HL-60 (cell line): ENCODE measurements at regions not wholly inside any gene's neighbourhood (a gene's known extent, or its start where the extent isn't known, plus 50 kb on each side); places are given as distances from the start of the nearest gene placed in this dataset.

Experiments used
- CTCF ChIP-seq: IDR thresholded peaks from one replicate; pipeline ENCODE4 v1.5.1; 2011; ENCODE audit warnings: low read length, control low read depth, inconsistent platforms; ENCODE audit not compliant: insufficient read depth
- POLR2AphosphoS5 ChIP-seq: IDR thresholded peaks from 2 replicates; pipeline ENCODE4 v1.6.1; 2012; ENCODE audit warnings: low read depth
- REST ChIP-seq: IDR thresholded peaks from 2 replicates; pipeline ENCODE4 v1.6.1; 2012; ENCODE audit warnings: low read depth; ENCODE audit not compliant: insufficient replicate concordance
- SPI1 ChIP-seq: IDR thresholded peaks from 2 replicates; pipeline ENCODE4 v1.6.1; 2012; ENCODE audit warnings: low read depth, mild to moderate bottlenecking, borderline replicate concordance

GRCh38 chr10:29730458-29730857 lies 95.7 kb upstream of the SVIL start:
- TF ChIP-seq SPI1: no peak
- no peak for TF ChIP-seq CTCF
- peak; percentile 26; the same call in 1 of the 2 replicates for TF ChIP-seq POLR2AphosphoS5
- no peak for TF ChIP-seq REST
